Prostate gland (tissue), 2 donors: ENCODE measurements at regions not wholly inside any gene's neighbourhood (a gene's known extent, or its start where the extent isn't known, plus 50 kb on each side); places are given as distances from the start of the nearest gene placed in this dataset.

Source experiments
- POLR2A ChIP-seq: fragments of 450-650 bp; IDR thresholded peaks from one replicate; pipeline ENCODE4 v1.6.1; 2016; ENCODE audit warnings: antibody characterized with exemption, mild to moderate bottlenecking
- POLR2AphosphoS5 ChIP-seq: sonication (generic); formaldehyde crosslinking; IDR thresholded peaks from one replicate; pipeline ENCODE4 v1.6.1; 2017; ENCODE audit warnings: antibody characterized with exemption
- TF ChIP-seq, protein P1 (sequence below), 4 experiments: fragments of 200-600 bp in 2 of 4; fragments of 450-650 bp in 2 of 4; sonication (generic) in 2 of 4; IDR thresholded peaks; 1 replicate in 3 of 4; 2 replicates in 1 of 4; pipeline ENCODE4 v1.5.1; 2016 to 2019; ENCODE audit warnings: antibody characterized with exemption in 4 of 4, mild to moderate bottlenecking in 2 of 4, moderate library complexity in 2 of 4

DNA sequence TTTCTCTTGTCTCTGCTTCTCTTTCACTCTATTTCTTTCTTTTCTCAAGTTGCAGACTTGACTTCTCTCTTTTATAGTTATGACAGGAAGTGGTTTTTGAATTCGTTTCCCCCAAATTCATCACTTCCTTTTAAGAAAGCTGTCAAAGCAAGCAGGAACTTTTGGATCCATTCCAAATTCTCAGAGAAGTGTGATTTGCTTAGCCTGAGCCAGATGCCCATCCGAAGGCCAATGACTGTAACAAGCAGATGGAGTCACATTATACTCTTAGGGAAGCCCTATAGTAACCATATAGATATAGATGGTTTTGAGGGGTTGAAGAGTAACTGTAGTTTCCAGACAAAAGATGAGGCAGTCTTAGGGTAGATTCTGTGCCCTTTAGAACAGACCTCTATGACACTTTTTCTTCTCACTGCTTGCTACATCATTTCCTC is 592.0 kb upstream of the KCNMB2 start:
- no peak for TF ChIP-seq POLR2A
- TF ChIP-seq, protein P1, sequence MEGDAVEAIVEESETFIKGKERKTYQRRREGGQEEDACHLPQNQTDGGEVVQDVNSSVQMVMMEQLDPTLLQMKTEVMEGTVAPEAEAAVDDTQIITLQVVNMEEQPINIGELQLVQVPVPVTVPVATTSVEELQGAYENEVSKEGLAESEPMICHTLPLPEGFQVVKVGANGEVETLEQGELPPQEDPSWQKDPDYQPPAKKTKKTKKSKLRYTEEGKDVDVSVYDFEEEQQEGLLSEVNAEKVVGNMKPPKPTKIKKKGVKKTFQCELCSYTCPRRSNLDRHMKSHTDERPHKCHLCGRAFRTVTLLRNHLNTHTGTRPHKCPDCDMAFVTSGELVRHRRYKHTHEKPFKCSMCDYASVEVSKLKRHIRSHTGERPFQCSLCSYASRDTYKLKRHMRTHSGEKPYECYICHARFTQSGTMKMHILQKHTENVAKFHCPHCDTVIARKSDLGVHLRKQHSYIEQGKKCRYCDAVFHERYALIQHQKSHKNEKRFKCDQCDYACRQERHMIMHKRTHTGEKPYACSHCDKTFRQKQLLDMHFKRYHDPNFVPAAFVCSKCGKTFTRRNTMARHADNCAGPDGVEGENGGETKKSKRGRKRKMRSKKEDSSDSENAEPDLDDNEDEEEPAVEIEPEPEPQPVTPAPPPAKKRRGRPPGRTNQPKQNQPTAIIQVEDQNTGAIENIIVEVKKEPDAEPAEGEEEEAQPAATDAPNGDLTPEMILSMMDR (IDR thresholded peaks at IDR 0.05), result no peak
- no peak for TF ChIP-seq POLR2AphosphoS5
